ENCODE measurements at regions not wholly inside any gene's neighbourhood (a gene's known extent, or its start where the extent isn't known, plus 50 kb on each side); places are given as distances from the start of the nearest gene placed in this dataset.

DNA sequence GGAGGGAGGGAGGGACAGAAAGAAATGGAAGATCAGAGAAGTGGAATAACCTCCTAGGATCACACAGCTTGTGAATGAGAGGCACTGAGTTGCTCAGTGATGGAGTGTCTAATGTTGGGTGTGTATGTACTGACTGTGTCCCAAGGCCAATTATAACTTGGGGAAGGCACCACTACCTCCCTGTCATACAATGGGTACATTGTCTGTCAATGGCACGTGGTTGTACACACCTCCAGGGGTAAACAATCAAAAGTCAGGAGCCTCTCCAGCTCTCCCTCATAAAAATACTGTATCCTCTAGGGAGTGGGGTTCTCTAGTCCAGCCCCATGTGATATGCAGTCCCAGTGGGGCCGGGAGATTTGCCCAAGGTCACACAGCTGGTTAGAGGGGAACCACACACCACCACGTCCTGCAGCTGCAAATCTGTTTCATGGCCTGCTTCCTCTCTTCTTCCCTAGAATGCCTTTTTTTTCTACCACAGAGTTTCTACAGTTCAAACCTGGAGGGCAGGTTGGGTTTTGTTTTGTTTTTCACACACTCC is 112.5 kb downstream of the SNX5 start:
- TF ChIP-seq CTCF (IDR thresholded peaks at IDR 0.05; ENCODE audit: control extremely low read depth in 1 of 3, insufficient read depth in 1 of 3, low read depth in 1 of 3, low read length in 3 of 3) (no peak), YY1 (IDR thresholded peaks at IDR 0.05; ENCODE audit: low read depth, low read length) (no peak), EP300 (IDR thresholded peaks at IDR 0.05; ENCODE audit: borderline replicate concordance in 1 of 2, low read depth in 2 of 2, low read length in 2 of 2) (no peak), RXRA (IDR thresholded peaks at IDR 0.05; ENCODE audit: insufficient read depth, low read depth, low read length) (no peak), HDAC2 (IDR thresholded peaks at IDR 0.05; ENCODE audit: borderline replicate concordance in 1 of 2, low read depth in 2 of 2, low read length in 2 of 2) (no peak), POLR2AphosphoS5 (IDR thresholded peaks at IDR 0.05; ENCODE audit: low read depth, low read length) (no peak), RBBP5 (IDR thresholded peaks at IDR 0.05; ENCODE audit: borderline replicate concordance, low read depth, low read length) (no peak), POLR2A (IDR thresholded peaks at IDR 0.05; ENCODE audit: control extremely low read depth in 1 of 2, low read depth in 2 of 2, low read length in 2 of 2) (no peak), ZNF274 (IDR thresholded peaks at IDR 0.05; ENCODE audit: borderline replicate concordance, extremely low read depth, low read length) (no peak)

All from H1 (cell line).